Cardiac fibroblast (primary cell): ENCODE measurements at regions not wholly inside any gene's neighbourhood (a gene's known extent, or its start where the extent isn't known, plus 50 kb on each side); places are given as distances from the start of the nearest gene placed in this dataset.
"Not testable (repeated sequence)": the region's sequence is repeated elsewhere in the genome, so short reads cannot be mapped to it uniquely, and the experiment has no call there.

ENCODE experiments used
- DNase-seq, 2 donors: peaks; one replicate each; pipeline versions ENCODE4 v3.0.0 to v3.0.0-alpha.2; 2010; ENCODE audit warnings: low read depth in 2 of 2
- H3K4me3 ChIP-seq, 2 donors: replicated peaks in 1 of 2; 1 replicate in 1 of 2; 2 replicates in 1 of 2; pipeline ENCODE4 v1.5.1; 2011; ENCODE audit warnings: low read depth in 2 of 2, low read length in 2 of 2, mild to moderate bottlenecking in 2 of 2, moderate library complexity in 1 of 2
- CTCF ChIP-seq: IDR thresholded peaks from one replicate; pipeline ENCODE4 v1.5.1; 2011; ENCODE audit warnings: low read depth, mild to moderate bottlenecking, low read length, inconsistent platforms

DNA sequence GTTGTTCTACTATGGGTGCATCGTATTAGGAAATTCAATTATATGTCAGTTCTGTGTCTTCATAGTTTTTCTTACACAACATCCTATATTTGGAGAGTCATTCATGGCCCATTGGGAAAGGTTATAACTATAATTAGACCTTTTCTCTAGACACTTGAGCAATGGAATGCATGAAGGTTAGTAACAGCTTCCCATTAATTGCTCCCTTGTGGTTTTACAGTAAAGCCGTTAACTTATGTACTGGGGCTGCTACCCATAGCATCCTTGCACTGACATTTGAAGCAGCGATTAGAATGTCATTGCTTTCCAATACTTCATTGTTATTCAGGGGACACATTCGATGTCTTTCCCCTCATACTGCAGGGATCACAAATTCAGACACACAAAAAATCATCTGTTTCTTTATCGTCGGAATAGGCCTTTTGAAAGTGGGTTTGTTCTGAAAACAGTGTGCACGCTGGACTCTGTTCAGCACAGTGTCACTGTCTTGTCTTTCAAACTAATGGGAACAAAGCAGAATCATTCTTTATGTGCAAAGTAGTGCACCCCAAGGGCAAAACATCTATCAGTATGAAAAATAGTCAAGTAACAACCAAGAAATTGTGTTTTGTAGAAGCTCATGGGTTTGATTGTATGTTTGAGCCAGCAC, 634.3 kb upstream of the MAP3K7 start:
- TF ChIP-seq CTCF = no peak
- no peak overlapping the region for H3K4me3 ChIP-seq

GRCh38 chr6:91213229-91213901, 626.5 kb upstream of the MAP3K7 start:
- TF ChIP-seq CTCF = no peak
- DNase-seq = no peak
- H3K4me3 ChIP-seq = no peak overlapping the region

More for the DNA sequence above, 634.3 kb upstream of the MAP3K7 start:
- DNase-seq = no peak

- no peak for TF ChIP-seq CTCF
- no peak for DNase-seq
Measured at GRCh38 chr6:91198588-91199255, 611.9 kb upstream of the MAP3K7 start.

DNA sequence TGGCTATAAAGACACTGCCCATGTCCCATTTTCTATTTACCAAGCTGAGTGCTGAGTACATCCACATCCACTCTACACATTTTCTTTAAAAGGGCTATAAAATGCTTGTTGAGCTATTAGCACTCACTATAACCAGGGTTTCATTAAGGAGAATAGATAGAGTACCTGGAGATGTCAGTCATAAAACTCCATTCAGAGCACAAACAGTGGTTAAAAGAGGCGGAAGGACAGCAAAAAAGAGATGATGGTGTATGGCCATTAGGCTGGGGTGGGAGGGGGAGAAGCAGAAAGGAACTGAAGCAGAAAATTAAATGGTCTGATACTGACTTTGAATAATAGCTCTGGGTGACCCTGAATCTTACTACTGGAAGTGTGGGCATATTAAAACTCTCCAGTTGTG, 609.9 kb upstream of the MAP3K7 start:
- no peak for TF ChIP-seq CTCF
- DNase-seq = no peak
- H3K4me3 ChIP-seq = no peak overlapping the region

More at GRCh38 chr6:91198588-91199255, 611.9 kb upstream of the MAP3K7 start:
- no peak overlapping the region for H3K4me3 ChIP-seq

DNA sequence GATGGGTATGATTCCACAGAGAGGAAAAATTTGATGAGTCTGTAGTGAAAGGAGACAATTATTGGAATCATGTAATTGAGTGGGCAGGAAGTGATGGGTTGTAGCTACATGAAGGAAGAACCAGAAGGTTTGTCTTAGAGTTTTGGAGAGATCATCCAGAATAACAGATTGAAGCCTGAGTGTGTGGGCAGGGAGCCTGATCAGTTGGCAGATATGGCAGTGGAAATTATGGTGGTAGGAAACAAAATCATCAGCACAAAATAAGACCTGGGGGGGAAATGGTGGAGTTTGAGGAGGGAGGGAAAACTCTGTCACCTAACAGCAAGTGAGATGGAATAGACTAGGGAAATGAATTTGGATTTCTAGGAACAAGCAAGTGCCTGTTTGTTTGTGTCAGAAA, 606.6 kb upstream of the MAP3K7 start:
- TF ChIP-seq CTCF = no peak
- H3K4me3 ChIP-seq = no peak overlapping the region
- DNase-seq = no peak

DNA sequence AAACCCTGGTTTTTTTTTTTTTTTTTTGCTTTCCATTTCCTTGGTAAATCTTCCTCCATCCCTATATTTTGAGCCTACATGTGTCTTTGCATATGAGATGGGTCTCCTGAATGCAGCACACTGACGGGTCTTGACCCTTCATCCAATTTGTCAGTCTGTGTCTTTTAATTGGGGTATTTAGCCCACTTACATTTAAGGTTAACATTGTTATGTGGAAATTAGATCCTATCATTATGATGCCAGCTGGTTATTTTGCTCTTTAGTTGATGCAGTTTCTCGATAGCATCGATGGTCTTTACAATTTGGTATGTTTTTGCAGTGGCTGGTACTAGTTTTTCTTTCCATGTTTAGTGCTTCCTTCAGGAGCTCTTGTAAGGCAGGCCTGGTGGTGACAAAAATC, 603.2 kb upstream of the MAP3K7 start:
- H3K4me3 ChIP-seq, DNase-seq: not testable (repeated sequence)

DNA sequence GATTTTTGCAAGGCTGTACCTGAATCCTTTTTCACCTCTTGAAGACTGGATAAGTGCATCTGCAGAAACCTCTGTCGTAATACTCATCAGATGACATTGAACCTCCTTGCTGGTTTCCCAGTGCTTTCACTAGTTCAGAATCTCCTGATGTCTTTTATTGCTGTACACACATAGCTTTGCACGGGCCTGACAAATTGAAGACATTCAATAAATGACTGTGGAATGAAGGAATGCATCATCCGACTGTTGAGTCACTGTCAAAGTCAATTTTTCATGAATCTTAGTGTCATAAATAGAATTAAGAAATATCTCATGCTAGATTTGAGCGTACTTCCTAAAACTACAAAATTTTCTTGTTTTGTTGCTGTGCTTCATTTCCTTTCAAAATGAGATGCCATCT, 598.2 kb upstream of the MAP3K7 start:
- H3K4me3 ChIP-seq = no peak overlapping the region
- TF ChIP-seq CTCF = no peak
- DNase-seq = no peak
